ENCODE measurements at regions not wholly inside any gene's neighbourhood (a gene's known extent, or its start where the extent isn't known, plus 50 kb on each side); places are given as distances from the start of the nearest gene placed in this dataset.
A peak's percentile ranks its signal among the peaks of the same experiment; 100 is the strongest.

- no peak for DNase-seq
Observed at GRCh38 chr4:133714211-133714610, 487.4 kb downstream of the PABPC4L start.

GRCh38 chr4:133713340-133713739 is 488.2 kb downstream of the PABPC4L start:
- DNase-seq: no peak

GRCh38 chr4:133711817-133712216 is 489.8 kb downstream of the PABPC4L start:
- DNase-seq: no peak

- DNase-seq: no peak
Observed at GRCh38 chr4:133694416-133694815, 507.2 kb downstream of the PABPC4L start.

GRCh38 chr4:133683967-133684366 is 517.6 kb downstream of the PABPC4L start:
- DNase-seq: no peak

GRCh38 chr4:133668061-133668851 is 519.2 kb downstream of the PCDH10 start:
- DNase-seq: no peak

GRCh38 chr4:133647206-133647605 is 498.1 kb downstream of the PCDH10 start:
- no peak for DNase-seq

GRCh38 chr4:133641191-133641590 is 492.1 kb downstream of the PCDH10 start:
- no peak for DNase-seq

DNA sequence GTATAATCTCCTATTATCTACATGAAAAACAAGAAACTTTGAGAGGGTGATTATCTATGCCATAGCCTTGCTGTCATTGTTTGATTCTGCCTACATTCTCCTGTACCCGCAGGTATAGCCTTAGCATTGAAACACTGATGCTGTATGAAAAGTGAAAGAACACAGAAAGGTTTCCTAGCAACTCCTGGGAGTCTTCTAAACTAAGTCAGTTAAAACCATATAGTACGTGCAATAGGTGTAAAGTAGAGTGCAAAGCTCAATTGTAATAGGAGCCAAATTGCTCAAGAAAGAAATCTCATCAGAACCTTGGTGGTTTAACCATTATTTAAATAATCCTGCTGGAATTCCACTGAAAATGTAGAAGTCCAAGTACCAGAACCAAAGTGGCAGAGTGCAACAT is 489.7 kb downstream of the PCDH10 start:
- no peak for DNase-seq

GRCh38 chr4:133637161-133637560 is 488.1 kb downstream of the PCDH10 start:
- no peak for DNase-seq

- DNase-seq: peak; percentile 59
Observed at GRCh38 chr4:133624744-133625143, 475.6 kb downstream of the PCDH10 start.

GRCh38 chr4:133623847-133624246 is 474.8 kb downstream of the PCDH10 start:
- DNase-seq: no peak

- no peak for DNase-seq
Observed at GRCh38 chr4:133621628-133622027, 472.5 kb downstream of the PCDH10 start.

DNA sequence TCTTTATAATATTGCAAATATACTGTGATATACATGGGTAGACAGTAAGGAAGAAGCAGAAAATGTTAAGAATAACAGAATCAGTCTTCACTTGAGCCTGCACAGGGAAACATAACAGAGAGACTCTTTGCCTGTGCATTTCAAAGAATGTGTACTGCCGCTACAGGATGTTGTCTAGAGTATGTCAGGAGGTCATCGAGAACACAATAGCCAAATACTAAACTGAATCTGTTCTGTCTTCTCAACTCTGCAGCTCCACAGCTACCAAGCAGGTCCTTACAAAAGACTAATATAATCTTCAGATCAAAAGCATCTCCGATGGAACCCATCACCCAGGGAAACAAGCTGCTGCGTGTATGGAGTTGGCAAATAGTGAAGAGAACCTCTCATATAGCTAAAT is 471.5 kb downstream of the PCDH10 start:
- DNase-seq: no peak

GRCh38 chr4:133618963-133619362 is 469.9 kb downstream of the PCDH10 start:
- DNase-seq: no peak

DNA sequence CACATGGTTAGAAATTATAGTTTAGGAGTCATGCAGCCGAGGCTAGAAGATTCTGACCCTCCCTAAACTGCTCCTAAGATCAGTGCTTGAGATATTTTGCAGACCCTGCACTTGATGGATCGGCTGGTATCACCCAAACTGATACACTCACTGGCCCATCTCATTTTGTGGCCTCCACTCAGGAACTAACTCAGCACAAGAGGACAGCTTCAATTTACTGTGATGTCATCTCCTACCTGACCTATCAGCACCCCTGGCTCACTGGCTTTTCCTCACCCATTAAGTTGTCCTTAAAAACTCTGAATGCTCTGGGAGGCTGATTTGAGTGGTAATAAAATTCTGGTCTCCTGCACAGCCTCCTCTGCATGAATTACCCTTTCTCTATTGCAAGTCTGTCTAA is 450.9 kb downstream of the PCDH10 start:
- DNase-seq: no peak

DNA sequence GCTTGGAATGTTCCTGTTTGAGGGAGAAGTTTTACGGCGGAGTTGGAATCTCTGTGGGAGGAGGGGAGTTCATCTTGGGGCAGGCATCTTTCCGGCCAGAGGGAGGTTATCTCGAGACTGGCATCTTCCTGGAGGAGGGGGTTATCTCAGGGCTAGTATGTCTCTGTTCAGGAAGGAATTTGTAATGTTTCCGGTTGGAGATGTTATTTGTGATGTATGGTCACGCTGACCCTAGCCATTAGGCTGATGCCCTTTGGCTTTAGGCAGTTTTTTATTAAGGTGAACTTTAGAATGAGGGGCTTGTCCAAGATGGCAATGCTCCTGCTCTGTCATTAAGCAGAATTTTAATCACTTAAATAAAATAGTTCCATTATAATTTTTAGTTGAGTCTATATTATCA is 449.7 kb downstream of the PCDH10 start:
- no peak for DNase-seq

DNA sequence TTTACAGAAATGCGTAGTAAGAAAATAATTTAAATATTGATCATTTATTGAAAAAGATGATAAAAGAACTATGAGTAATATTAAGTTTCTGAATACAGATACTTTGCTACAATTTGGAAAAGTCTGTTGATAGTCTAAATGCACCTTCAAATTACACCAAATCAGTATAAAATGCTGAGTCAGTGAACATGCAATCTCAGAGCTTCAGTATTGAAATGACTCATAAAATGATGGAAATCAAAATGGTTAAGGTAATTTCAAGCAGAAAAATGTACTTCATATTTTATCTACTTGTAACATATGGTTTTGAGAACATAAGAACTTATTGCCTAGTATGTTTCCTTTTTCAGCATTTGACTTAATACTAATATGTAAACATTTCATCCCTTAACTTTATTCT is 448.2 kb downstream of the PCDH10 start:
- DNase-seq: no peak

GRCh38 chr4:133596459-133596858 is 447.4 kb downstream of the PCDH10 start:
- no peak for DNase-seq

- DNase-seq: no peak
Observed at GRCh38 chr4:133594390-133595207, 445.5 kb downstream of the PCDH10 start.

DNA sequence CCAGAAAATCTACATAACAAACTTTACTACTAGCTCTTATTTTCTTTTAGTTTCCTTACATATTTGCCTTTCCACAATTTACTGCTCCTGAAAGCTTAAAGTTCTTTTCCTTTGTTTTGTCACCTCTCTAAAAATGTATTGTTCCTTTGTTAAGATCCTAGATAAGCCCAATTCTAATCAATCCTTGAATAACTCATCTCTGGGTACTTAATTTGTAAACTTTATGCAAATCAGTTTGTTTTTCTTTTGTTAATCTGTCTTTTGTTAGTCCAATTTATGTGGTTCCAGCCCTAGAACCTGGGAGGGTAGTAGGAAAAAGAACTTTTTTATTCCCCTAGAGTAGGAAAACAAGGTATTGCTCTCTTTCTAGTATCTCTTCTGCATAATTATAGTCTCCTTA is 444.7 kb downstream of the PCDH10 start:
- DNase-seq: no peak

DNA sequence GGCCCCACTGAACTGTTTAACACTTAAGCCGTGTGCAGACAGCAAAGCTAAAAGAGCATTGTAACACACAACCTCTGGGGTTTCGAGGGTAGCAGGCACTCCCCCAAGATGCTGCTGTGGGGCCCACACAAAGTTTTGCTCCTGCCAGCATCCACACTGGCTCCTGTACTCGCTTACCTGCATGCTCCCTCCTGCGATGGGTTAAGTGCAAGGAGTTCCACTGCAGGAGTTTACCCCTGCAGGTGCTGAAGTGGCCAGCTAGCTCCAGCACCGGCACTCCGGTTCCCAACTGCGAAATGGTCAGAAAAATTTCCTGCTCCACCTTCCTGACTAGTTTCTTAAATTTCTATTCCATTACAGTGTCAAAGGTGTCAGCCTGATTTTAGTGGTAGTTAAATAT is 443.5 kb downstream of the PCDH10 start:
- no peak for DNase-seq

DNA sequence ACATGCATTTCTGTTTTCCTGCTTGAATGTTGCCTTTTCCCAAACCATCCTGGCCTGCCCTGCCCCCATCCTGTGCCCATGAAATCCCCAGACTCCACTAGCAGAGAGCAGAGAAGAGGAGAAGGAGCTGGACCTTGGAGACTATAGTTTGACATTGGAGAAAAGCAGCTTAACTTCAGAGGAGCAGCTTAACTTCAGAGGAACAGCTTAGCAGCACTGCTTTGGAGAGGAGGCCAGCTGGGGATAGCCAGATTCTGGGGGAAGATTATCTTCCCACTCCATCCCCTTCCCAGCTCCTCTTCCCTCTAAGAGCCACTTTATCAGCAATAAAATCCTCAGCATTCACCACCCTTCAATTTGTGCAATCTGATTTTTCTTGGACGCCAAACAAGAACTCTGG is 443.0 kb downstream of the PCDH10 start:
- peak; percentile 67 for DNase-seq

DNA sequence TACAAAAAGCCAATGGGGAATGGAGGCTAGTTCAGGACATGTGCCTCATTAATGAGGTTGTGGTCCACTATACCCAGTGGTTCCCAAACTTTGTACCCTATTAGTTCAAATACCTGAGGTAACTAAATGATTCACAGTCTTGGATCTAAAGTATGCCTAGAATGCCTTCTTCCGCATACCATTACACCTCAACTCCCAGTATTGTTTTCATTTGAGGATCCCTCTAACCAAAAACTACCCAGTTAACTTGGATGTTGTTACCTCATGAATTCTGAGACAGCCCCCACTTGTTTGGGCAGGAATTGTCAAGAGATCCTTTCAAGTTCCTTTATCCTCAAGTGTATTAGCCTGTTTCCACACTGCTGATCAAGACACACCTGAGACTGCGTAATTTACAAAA is 439.2 kb downstream of the PCDH10 start:
- DNase-seq: no peak
